Activated T-cell treated with anti-CD3 and anti-CD28 coated beads, Interleukin-2, amount 50 U/mL, for 72 hours (primary cell): ENCODE measurements at regions not wholly inside any gene's neighbourhood (a gene's known extent, or its start where the extent isn't known, plus 50 kb on each side); places are given as distances from the start of the nearest gene placed in this dataset.

Experiments used
- ATAC-seq, 2 donors: fragments of 150-1000 bp; cut with Tn5 transposase; replicated peaks in 1 of 2; 2 replicates each; pipeline ENCODE4 v1.10.0; 2021; ENCODE audit warnings: moderate library complexity in 2 of 2, mild to moderate bottlenecking in 1 of 2
- DNase-seq, 2 donors: peaks; one replicate each; pipeline ENCODE4 v3.0.0; 2021 to 2022; ENCODE audit warnings: mixed read lengths in 1 of 2
- H3K27ac Mint-ChIP-seq: one replicate; pipeline ENCODE4 v1.8.0; 2022; ENCODE audit warnings: mild to moderate bottlenecking, moderate library complexity, mixed read lengths
- H3K27me3 Mint-ChIP-seq: one replicate; pipeline ENCODE4 v1.8.0; 2022; ENCODE audit warnings: low read depth, mixed read lengths
- H3K36me3 Mint-ChIP-seq, 2 donors: one replicate each; pipeline ENCODE4 v1.8.0; 2022; ENCODE audit warnings: mixed read lengths in 2 of 2, mild to moderate bottlenecking in 1 of 2; ENCODE audit not compliant: insufficient read depth in 2 of 2
- H3K4me1 Mint-ChIP-seq: one replicate; pipeline ENCODE4 v1.8.0; 2022; ENCODE audit warnings: low read depth, mixed read lengths
- H3K4me3 Mint-ChIP-seq, 2 donors: one replicate each; pipeline ENCODE4 v1.8.0; 2022; ENCODE audit warnings: mild to moderate bottlenecking in 2 of 2, mixed read lengths in 2 of 2, moderate library complexity in 2 of 2
- H3K9me3 Mint-ChIP-seq, 2 donors: one replicate each; pipeline ENCODE4 v1.8.0; 2022; ENCODE audit warnings: mixed read lengths in 2 of 2

- no peak overlapping the region for H3K27ac Mint-ChIP-seq
Observed at GRCh38 chr12:85352016-85352415, 72.0 kb downstream of the ALX1 start.

DNA sequence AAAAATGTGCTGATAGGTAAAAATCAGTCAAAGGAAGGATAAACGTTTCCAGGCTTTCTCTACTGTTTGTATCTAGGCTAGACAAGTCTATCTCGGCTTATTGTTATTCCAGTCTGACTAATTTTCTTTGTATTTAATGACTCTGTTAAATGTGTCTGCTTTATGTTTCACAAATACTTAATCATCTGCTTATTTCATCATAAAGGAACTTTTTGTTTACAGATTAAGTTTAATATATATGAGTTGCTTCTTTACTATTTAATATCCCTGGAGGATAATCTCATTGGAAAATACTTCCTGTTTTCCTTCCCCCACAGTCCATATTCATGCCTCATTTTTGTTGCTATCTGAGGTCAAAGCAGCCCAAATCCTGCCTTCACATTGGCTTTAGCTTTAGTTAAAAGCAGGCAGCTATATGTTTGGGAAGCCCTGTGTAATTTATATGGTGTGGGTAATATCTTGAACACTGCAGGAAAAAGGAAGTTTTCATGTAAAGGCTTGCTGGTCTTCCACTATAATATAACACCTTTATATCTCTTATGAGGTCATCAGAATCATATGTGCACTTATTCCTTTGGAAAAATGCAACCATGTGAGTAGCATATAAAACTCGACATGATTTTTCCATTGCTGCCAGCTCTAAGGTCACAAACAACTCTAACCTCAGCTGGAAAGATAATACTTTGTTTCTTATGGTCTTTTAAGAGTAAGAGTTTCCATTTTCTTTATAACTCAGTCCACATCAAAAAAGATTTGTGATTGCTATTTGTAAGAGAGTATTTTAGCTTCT, 76.8 kb downstream of the ALX1 start:
- Mint-ChIP-seq H3K4me3 (no peak overlapping the region), H3K27me3 (no peaks in the 10 kb centered on the region), H3K9me3 (peaks cover 5 to 10% of the 10 kb centered on the region in 2 donors), H3K27ac (no peak overlapping the region), H3K4me1 (no peaks in the 10 kb centered on the region), H3K36me3 (no peaks in the 10 kb centered on the region)
- DNase-seq (no peak), ATAC-seq (no peak)

More at GRCh38 chr12:85352016-85352415, 72.0 kb downstream of the ALX1 start:
- Mint-ChIP-seq H3K4me1 (no peaks in the 10 kb centered on the region), H3K27me3 (no peaks in the 10 kb centered on the region), H3K9me3 (peaks cover 0 to 3% of the 10 kb centered on the region in 2 donors), H3K4me3 (no peak overlapping the region), H3K36me3 (no peaks in the 10 kb centered on the region)
- ATAC-seq: no peak
- no peak for DNase-seq

- Mint-ChIP-seq H3K27ac (no peak overlapping the region), H3K27me3 (no peaks in the 10 kb centered on the region), H3K36me3 (no peaks in the 10 kb centered on the region), H3K9me3 (peaks cover 5 to 10% of the 10 kb centered on the region in 2 donors), H3K4me1 (no peaks in the 10 kb centered on the region), H3K4me3 (no peak overlapping the region)
- ATAC-seq: no peak
- DNase-seq: no peak
Observed at GRCh38 chr12:85357609-85358008, 77.6 kb downstream of the ALX1 start.

- Mint-ChIP-seq H3K4me3 (no peak overlapping the region), H3K27ac (no peak overlapping the region), H3K27me3 (no peaks in the 10 kb centered on the region), H3K9me3 (peaks cover 5 to 10% of the 10 kb centered on the region in 2 donors), H3K4me1 (no peaks in the 10 kb centered on the region), H3K36me3 (no peaks in the 10 kb centered on the region)
- ATAC-seq (no peak), DNase-seq (no peak)
Observed at GRCh38 chr12:85358715-85359114, 78.7 kb downstream of the ALX1 start.

GRCh38 chr12:85363382-85364190, 83.6 kb downstream of the ALX1 start:
- Mint-ChIP-seq H3K27me3 (no peaks in the 10 kb centered on the region), H3K4me1 (no peaks in the 10 kb centered on the region), H3K36me3 (no peaks in the 10 kb centered on the region), H3K27ac (no peak overlapping the region), H3K9me3 (peaks cover 5 to 7% of the 10 kb centered on the region in 2 donors), H3K4me3 (no peak overlapping the region)
- no peak for ATAC-seq
- no peak for DNase-seq

GRCh38 chr12:85367936-85368335, 87.9 kb downstream of the ALX1 start:
- Mint-ChIP-seq H3K36me3 (no peaks in the 10 kb centered on the region), H3K27me3 (no peaks in the 10 kb centered on the region), H3K9me3 (peaks cover 0 to 1% of the 10 kb centered on the region in 2 donors), H3K4me3 (no peak overlapping the region), H3K4me1 (no peaks in the 10 kb centered on the region), H3K27ac (no peak overlapping the region)
- no peak for DNase-seq
- ATAC-seq: no peak

DNA sequence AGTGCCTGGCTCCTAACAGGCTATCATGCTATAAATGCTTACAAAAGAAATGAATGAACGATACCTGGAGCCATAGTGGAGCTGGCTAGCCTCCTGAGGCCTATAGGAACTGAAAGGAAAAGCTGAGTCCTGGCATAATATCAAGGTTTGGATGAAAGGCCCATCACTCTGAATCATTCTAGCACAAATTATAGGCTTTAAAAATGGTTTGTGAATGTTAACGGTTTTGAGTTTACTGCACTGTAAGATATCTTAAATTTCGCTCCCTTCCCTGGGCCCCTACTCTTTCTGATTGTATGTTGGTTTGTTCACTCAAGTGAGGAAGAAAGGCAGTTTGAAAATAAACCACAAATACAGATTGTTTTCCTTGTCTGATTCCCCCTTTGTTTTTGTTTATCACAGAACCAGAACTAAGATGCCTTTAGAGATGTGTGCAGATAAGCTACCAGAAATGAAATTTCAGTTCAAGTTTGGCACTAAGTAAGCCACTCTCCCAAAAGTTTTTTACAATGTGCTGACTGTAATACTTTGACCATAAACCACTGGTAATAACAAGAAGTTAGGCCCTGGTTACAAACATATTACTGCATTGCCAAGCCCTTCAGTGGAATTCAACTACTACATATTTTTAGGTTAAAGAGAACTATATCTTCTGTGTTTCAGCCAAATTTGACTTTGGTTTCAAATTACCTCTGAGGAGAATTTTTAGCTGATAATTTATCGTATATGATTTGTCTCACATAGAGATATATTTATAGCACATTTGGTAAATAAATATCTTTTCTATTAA, 89.5 kb downstream of the ALX1 start:
- no peaks in the 10 kb centered on the region for H3K4me1 Mint-ChIP-seq
- H3K27ac Mint-ChIP-seq: no peak overlapping the region
- peaks cover 0 to 1% of the 10 kb centered on the region in 2 donors for H3K9me3 Mint-ChIP-seq
- H3K36me3 Mint-ChIP-seq: no peaks in the 10 kb centered on the region
- ATAC-seq (no peak), DNase-seq (no peak)
- no peak overlapping the region for H3K4me3 Mint-ChIP-seq
- no peaks in the 10 kb centered on the region for H3K27me3 Mint-ChIP-seq

GRCh38 chr12:85373045-85373444, 93.0 kb downstream of the ALX1 start:
- no peak for ATAC-seq
- Mint-ChIP-seq H3K27ac (no peak overlapping the region), H3K4me3 (no peak overlapping the region), H3K9me3 (peaks cover 0 to 1% of the 10 kb centered on the region in 2 donors), H3K36me3 (no peaks in the 10 kb centered on the region), H3K27me3 (no peaks in the 10 kb centered on the region), H3K4me1 (no peaks in the 10 kb centered on the region)
- DNase-seq: no peak

GRCh38 chr12:85374981-85375380, 95.0 kb downstream of the ALX1 start:
- no peaks in the 10 kb centered on the region for H3K4me1 Mint-ChIP-seq
- no peaks in the 10 kb centered on the region for H3K9me3 Mint-ChIP-seq
- H3K4me3 Mint-ChIP-seq: no peak overlapping the region
- no peaks in the 10 kb centered on the region for H3K36me3 Mint-ChIP-seq
- H3K27me3 Mint-ChIP-seq: no peaks in the 10 kb centered on the region
- DNase-seq (no peak), ATAC-seq (no peak)
- no peak overlapping the region for H3K27ac Mint-ChIP-seq

DNA sequence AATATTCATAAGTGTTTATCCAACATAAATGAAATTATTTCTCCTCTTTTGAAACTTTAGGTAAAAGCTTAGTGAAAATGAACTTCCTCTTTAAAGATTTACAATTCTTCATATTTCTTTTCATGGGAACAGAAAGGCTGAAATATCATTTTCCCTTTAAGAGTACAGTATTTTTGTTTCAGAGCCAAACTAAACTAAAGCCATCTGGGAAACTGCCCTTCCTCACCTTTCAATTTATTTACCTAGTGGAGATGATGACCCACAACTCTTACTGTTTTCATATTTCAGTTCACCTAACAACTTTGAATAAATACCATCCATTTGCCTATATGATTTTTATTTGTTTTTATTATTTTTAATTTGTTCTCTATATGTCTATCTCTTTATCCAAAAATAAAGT, 105.4 kb downstream of the ALX1 start:
- Mint-ChIP-seq H3K27me3 (no peaks in the 10 kb centered on the region), H3K4me1 (no peaks in the 10 kb centered on the region), H3K36me3 (no peaks in the 10 kb centered on the region), H3K4me3 (no peak overlapping the region), H3K27ac (no peak overlapping the region), H3K9me3 (peaks cover 0 to 2% of the 10 kb centered on the region in 2 donors)
- ATAC-seq (no peak), DNase-seq (no peak)

- Mint-ChIP-seq H3K36me3 (no peaks in the 10 kb centered on the region), H3K9me3 (peaks cover 0 to 2% of the 10 kb centered on the region in 2 donors), H3K4me3 (no peak overlapping the region), H3K27me3 (no peaks in the 10 kb centered on the region), H3K27ac (no peak overlapping the region), H3K4me1 (no peaks in the 10 kb centered on the region)
- DNase-seq (no peak), ATAC-seq (no peak)
Observed at GRCh38 chr12:85390266-85390665, 110.2 kb downstream of the ALX1 start.

DNA sequence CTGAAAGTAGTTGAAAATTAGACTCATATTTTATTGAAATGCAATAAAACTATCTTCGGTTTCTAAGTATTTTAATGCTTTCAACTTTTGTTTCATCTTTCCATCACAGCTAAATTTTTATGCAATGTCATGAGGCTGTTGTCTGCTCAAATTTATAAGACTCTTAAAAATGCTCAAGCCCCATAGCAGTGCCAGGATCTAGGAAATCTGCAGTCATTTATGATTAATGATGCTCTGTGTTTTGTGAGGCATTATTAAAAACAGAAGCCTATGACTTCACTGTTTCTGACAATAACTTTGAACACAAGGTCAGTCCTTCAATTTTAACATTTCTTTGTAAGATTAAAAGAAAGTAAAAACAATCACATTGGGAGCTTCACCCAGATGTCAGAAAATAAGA, 112.5 kb downstream of the ALX1 start:
- no peaks in the 10 kb centered on the region for H3K4me1 Mint-ChIP-seq
- H3K36me3 Mint-ChIP-seq: no peaks in the 10 kb centered on the region
- H3K27me3 Mint-ChIP-seq: no peaks in the 10 kb centered on the region
- no peak overlapping the region for H3K27ac Mint-ChIP-seq
- ATAC-seq (no peak), DNase-seq (no peak)
- no peak overlapping the region for H3K4me3 Mint-ChIP-seq
- peaks cover 0 to 2% of the 10 kb centered on the region in 2 donors for H3K9me3 Mint-ChIP-seq

DNA sequence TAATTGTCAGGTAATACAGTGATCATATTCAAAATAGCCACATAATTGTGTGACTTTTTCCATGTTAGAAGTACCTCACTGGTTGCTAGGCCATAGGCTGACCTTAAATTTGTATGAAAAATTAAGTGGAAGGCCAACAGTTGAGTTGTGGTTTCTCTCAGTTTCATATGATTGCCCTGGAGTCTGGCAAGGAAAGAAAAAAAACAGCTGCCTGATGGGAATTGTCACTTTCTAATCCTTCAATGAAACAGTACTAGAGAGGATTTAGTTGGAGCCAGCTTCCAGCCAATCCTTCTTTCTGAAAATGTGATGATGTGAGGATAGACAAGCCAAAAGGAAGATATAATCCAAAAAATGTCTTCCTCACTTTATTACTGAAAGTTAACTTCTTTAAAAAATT, 113.6 kb downstream of the ALX1 start:
- no peak for ATAC-seq
- no peaks in the 10 kb centered on the region for H3K4me1 Mint-ChIP-seq
- H3K27ac Mint-ChIP-seq: no peak overlapping the region
- DNase-seq: no peak
- H3K27me3 Mint-ChIP-seq: no peaks in the 10 kb centered on the region
- peaks cover 0 to 2% of the 10 kb centered on the region in 2 donors for H3K9me3 Mint-ChIP-seq
- no peak overlapping the region for H3K4me3 Mint-ChIP-seq
- no peaks in the 10 kb centered on the region for H3K36me3 Mint-ChIP-seq
